8988T (cell line): ENCODE measurements at regions not wholly inside any gene's neighbourhood (a gene's known extent, or its start where the extent isn't known, plus 50 kb on each side); places are given as distances from the start of the nearest gene placed in this dataset.
"Not testable (repeated sequence)": the region's sequence is repeated elsewhere in the genome, so short reads cannot be mapped to it uniquely, and the experiment has no call there.

Experiments
- DNase-seq: peaks from one replicate; pipeline ENCODE4 v3.0.0; 2011

DNA sequence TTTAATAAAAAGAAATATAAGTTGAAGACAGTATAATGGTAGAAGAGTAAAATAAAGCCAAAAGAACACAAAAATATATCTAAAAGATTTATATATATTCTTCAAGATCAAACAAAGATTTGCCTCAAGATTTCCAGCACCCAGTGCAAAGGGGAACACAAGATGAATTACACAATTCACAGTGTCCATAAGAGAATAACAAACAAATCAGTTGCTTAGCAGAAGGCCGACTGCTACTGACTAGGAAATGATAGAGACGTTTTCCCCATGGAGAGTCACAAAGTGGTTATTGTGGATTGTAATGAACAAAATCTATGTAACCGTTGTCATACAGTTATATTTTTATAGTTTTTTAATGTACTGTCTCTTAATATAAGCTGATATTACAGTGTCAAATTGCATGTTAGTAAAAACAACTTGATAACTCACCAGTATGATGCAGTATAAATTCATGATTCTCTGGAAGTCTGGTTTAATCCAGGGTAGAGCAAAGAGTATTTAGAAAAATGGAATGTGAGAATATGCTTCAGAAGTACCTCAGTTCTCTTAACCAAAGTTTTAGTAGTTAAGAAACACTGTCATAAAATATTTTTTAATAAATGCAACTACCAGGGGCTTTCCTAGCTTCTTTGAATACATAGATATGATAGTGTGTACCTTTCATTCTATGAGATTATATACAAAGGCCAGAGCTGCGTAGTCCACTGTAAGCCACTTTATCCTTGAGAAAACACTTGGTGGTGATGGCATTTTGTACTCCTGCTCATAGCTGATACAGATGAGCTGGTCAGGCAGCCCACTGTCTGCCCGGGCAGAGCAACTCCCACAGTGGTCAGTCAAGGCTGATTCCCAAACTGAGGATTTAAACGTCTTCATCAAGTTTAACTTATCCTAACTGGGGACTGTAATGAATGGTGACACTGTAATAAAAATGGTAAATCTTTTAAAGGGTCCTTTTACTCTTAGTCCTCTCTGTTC, 180.5 kb upstream of the DTNA start:
- DNase-seq, result no peak

DNA sequence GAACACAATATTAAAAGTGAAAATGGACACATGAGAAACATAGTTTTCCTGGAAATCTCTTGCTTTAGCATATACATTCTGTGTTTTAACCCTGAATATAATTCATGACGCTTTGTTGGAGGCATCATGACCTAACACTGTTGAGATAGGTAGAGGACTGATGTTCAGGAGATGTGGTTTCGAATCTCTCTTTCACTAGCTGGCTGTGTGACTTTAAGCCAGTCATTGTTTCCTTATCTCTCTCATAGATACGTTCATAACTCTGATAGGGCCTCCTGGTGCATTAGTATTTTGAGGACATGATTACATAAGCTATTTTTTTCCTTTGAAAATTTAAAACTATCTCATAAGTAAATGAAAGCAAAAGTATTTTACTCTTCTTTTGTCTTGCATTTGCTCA, 179.0 kb upstream of the DTNA start:
- DNase-seq, result no peak

DNA sequence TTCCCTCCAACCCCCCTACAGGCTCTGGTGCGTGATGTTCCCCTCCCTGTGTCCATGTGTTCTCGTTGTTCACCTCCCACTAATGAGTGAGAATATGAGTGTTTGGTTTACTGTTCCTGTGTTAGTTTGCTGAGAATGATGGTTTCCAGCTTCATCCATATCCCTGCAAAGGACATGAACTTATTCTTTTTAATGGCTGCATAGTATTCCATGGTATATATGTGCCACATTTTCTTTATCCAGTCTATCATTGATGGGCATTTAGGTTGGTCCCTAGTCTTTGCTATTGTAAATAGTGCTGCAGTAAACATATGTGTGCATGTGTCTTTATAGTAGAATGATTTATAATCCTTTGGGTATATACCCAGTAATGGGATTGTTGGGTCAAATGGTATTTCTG, 175.5 kb upstream of the DTNA start:
- DNase-seq, result not testable (repeated sequence)

DNA sequence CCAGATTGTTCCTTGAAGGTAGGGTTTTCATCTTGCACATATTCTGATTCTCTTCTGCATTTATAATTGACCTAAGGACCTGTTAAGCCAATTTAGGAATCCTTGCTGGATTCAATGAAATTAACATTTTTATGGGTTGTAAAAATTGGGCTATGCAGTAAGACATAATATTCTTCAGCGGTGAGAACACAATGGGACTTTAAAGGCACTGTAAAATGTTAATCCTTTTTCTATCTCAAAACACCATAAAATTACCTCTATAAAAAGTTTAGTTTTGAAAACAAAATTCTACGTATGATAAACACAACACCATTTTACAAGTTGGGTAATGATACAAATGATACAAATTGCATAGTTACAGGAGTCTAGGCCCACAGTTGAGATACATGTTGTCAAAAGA, 169.2 kb upstream of the DTNA start:
- DNase-seq, result no peak

DNA sequence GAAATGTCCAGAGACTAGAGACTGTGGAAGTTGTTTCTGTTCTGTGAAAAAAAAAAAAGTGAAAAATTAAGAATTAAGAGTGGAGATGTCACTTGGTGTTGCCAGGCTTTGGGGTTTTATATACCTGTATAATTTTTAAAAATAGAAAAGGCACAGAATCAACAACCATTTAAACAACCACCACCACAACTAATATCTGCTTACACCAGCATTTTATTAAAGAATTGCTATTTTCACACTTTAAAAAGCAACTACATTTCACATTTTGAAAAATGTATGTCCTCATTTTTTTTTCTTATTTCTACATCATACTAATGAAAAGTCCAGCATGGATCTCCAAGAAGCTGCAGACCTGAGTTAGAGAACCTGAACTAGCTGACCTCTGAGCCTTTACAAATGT, 167.5 kb upstream of the DTNA start:
- no peak for DNase-seq

DNA sequence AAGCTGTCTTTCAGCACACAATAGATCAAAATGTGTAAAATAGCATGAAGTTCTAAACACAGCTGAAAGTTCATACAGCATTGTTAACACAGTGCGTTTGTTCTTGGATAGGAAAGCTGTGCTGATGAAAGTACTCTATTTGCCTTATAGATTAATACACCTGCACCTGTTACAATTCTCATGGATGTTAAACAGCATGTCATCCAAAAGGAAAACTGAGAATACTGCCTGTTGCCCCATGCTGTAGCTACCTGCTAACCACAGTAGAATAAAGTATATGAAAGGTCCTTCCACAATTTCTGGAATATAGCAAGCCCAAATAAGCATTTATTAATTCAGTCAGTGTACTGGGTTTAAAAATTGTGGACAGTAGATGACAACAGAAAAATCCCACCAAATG, 166.7 kb upstream of the DTNA start:
- no peak for DNase-seq

DNA sequence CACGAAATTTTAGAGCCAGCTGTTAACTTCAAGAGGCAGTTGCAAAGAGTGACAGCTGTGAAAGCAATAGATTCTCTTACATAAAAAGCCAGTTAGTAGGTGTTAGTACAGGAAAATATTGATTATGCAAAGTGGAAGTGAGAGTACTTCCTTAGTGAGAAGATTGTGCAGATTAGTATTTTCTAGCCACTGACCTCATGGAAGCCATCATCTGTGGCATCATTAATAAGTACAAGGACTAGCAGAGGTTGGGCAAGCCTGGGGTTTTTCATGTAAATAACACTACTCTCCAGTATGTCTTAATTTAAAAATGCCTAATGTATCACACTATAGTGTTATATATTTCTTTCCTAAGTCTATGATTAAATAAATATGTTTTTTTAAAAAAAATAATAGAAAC, 166.2 kb upstream of the DTNA start:
- no peak for DNase-seq

DNA sequence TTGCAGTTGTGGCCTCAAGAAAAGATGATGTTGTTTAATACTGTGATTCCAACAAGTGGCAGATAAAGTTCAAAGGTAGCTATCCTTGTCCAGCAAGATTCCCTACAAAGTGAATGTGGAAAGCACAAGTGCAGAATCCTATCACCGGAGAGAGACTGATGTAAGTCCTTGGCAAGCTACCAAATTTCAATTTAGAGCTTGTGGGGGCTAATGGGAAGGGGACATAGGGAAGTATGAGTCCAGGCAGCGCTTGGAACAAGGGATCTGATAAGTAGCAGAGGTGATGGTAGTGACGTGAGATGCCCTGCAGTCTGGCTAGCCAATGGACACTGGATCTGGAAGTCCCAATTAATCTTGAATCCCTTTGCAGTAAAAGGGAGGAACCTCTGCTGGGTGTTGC, 165.2 kb upstream of the DTNA start:
- DNase-seq, result no peak

DNA sequence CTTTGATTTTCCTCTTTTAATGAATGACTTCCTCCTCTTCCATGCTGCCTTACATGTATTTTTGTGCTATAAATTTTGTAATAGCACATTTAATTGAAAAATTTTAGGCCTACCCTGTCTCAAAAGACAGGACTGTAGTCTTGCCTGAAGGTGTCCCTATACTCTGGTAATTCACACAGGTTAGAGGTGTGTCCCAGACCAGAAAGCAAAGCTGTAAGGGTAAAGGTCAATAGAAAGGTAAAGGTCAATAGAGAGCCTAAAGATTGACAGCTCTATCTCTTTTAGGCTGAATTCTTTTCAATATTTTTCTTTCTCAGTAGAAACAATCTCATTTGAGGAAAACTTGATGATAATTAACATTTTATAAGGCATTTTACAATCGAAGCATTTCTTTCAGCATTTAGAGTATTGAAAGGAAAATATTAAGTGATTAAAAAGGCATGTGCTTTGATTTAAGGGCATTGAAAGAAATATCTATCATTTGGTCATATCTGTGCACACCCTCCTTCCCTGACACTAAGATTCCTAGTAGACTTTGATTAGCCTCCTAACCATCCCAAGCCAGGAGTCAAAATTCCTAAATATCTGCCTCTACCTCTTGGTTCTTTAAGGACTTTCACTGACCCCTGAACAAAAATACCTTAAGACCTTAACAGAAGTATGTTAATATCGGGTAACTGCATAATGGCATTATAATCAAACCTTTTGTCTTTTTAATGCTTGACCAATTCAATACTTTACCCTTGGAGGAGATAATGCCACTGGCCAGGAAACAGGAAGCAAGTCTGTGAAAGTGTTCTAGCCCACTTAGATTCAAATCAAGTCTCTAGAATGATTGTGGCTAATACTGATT, 161.8 kb upstream of the DTNA start:
- DNase-seq, result no peak

DNA sequence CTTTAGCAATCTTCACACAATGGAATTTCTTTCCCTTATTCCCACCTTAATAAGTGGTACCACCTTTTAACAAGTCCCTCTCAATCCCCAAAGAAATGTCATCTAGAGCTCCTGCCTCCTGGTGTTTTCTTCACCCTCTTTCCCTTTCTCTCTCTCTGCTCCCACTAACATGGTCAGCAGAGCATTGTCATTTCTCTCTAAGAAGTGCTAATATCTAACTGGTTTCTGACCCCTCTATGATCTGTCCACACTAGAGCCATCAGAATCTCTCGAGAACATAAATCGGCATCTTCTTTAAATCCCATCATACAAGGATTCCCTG, 161.2 kb upstream of the DTNA start:
- no peak for DNase-seq

DNA sequence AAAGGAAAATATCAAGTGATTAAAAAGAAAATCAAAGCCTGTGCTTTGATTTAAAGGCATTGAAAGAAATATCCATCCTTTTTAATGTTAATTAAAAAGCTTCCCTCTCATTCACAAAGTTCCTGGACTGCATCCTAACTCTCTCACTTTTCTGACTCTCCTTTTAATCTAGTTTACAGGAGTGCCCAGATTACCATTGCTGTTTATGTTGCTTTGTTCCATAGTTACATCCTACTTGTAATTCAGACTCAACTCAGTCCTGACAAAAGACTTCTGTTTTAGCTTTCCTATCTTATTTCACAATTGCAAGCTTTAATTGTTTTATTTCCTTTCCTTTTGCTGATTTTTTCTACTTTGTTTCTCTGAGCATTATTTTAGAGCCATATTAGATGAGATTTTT, 160.7 kb upstream of the DTNA start:
- DNase-seq, result no peak

DNA sequence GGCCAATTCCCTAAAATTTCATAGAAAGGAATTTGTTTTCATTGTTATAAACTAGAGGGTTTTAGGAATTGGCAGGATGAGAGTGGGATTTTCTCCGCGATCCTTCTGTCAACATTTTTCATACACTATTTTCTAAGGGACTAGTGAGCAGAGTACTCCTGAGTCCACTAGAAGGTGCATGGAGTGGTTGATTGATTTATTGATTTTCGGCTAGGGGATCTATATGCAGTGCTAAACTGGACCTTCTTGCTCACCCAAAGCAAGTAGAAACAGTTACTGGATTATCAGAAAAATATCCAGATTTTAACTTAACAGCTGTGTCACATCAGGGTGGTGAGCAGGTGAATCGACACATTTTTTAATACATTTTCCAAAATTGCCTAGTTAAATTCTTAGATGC, 159.9 kb upstream of the DTNA start:
- no peak for DNase-seq

DNA sequence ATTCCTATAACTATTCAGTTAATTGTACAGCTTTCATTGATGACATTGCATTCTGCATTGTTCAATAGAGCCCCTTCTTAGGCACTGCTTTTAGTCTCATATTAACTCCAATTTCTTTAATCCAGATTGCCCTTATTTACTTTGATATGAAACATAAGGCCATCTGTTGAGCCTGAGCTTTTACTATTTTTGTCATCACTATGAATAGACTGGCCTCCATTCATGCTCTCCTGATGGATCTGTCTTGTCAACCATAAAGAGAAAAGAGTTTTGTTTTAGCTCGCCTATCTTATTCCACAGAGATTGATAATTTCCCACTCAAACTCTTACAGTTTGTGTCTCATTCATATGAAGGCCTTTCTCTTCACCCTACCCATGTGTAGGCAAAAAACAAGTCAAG, 159.2 kb upstream of the DTNA start:
- DNase-seq, result no peak

DNA sequence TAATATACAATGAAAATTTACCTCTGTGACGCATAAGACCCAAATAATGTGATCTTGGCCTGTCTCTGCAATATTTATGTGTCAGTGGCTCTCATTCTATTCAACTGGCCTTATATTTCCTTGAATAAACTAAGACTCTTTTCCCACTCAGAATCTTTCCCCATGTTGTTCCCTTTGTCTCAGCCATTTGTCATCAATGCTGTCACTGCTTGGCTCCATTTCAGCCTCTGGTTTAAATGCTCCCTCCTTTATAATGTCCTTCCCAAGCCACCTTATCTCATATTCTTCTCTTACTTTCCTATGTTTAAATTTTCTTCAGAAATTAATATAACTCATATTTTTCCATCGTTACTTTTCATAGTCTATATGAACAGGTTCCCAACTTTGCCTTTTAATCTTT, 158.3 kb upstream of the DTNA start:
- DNase-seq, result no peak

DNA sequence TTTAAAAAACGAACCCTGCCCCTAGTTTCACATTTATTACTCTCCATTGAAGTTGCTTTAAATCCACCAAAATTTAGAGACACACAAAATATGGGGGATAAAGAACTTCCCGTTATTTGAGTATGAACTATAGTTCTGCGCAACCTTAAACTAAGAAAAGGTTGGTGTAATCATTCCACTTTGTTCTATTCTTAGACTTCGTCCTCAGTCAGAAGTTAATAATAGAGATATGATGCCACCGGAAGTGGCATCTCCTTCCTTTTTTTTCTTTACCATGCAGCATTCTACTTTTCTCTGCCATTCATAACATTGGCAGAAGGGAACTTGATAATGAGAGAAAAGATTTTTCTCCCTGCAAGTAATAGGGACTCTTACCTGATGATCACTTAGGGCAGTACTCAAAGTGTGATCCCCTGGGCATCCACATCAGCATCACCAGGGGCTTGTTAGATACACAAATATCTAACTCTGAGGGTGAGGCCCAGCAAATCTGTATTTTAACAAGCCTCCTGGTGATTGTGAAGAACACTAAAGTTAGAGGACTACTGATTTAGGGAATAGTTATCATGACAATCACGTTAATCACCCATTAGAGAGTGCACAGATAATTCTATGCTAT, 147.7 kb upstream of the DTNA start:
- DNase-seq, result no peak

DNA sequence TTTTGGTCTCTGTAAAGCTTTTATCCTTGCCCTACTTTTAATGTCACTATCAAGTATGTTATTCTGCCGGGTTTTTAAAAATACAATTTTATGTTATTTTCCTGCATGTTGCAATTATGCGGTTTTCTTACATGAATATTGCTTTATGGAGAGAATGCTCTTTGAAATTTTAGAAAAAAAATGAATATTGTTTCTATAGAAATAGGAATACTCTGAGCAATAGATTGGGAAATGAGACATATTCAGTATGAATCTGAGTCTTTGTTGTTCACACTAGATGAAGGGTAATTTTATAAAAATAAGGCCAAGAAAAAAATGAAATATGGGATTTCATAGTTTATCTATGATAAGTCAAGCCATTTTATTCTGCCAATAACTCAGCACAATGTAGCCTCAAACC, 142.2 kb upstream of the DTNA start:
- no peak for DNase-seq

DNA sequence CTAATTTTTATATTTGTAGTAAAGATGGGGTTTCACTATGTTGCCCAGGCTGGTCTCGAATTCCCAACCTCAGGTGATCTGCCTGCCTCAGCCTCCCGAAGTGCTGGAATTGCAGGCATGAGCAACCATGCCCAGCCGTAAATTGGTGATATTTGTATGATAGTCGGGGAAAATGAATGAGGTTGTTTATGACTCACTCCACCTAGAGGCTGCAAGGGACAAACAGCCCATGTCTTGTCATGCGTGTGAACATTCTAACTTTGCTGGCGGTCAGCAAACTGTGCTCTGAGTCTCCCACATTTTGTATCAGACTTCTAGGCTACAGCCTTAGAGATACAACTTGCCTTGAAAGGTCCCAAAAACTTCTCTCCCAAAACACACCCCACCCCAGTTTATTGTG, 133.5 kb upstream of the DTNA start:
- DNase-seq, result no peak

DNA sequence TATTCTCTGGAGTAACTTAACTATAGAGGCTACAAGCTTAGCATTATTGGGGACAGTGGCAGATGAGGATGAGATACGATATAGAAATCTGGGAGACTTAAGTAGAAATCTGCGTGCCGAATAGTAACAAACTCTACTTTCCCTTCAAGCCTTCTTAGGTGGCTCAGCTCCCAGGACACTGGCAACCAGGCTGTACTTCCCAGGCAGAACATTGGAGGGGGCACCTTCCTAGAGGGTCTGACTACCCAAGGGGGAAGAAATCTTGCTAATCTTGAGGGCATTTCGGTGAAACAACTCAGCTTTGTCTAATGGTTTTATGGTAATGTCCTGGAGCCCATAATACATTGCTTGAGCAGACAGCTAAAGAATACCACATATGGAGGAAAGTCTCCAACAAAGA, 126.2 kb upstream of the DTNA start:
- no peak for DNase-seq

DNA sequence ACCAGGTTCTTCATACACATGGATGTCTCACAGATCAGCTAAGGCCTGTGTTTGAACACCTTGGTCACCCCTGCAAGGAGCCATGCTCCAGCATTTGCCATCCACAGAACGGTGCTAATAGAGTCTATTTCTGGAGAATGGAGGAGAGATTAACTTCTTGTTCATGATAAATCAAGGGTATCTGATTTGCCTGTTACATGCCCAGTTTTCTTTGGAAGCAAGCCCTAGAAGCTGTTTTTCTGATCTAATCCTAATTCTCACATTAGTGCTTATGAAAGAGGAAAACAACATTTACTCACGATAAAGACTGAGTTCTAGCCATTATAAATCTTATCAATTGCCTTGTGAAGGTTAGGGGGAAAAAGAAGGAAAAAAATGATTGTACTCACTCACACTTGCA, 119.6 kb upstream of the DTNA start:
- DNase-seq, result no peak

DNA sequence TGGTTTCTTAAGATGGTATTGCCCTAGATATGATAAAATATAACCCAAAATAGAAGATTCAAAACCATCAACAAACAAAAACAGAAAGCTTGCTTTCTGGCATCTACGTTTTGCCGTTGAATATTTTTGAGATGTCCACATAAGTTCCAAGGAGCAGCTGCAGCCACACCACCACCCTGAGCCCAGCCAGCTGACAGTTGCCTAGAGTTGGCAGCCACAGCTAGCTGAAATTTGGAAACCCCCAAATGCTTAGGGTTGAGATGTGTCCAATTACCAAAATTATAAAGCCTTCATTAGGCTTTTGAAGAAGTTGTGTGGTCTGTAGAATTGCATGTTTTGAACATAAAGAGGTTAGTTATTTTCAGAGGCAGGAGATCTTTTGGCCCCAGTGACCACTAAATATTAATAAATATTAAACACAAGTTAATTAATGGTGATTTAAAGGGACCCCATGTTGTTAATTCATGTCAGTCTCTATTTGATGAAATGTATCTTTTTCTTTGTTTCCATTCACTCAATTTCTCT, 118.1 kb upstream of the DTNA start:
- DNase-seq, result no peak

DNA sequence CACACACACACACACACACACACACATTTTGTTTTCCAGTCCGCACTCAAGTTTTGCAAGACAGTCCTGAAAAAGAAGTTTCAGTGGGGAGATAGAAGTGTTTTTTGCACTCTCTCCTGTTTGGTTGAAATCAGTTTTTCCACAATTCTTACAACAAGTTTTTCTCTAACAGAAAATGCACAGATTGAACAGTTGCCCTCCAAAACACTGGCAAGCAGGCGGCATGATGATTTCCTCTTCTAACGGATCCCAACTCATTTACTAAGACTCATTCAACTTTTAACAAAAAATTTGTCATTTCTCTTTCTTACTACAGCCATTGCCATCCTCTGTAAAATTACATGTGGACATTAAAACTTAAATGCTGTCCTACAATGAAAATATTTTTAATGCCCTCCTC, 117.6 kb upstream of the DTNA start:
- no peak for DNase-seq

DNA sequence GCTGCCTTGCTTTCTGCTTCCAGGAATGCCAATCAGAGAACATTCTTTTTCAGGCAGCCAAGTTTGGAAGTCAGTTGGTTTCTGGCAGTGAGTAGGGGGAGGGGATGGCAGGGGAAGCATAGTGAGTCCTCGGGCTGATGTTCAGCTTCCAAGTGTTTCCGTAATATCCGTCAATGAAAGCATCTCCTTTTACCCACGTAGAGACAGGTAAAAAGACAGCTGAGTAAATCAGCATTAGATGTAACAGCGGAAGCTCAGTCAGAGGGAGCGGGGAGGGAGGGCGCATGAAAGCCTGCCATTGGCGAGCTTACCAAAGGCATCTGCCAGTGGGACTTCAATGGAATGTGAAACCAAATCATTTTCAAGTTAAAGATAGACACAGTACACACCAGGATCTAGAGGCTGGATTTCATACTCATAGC, 117.1 kb upstream of the DTNA start:
- no peak for DNase-seq

DNA sequence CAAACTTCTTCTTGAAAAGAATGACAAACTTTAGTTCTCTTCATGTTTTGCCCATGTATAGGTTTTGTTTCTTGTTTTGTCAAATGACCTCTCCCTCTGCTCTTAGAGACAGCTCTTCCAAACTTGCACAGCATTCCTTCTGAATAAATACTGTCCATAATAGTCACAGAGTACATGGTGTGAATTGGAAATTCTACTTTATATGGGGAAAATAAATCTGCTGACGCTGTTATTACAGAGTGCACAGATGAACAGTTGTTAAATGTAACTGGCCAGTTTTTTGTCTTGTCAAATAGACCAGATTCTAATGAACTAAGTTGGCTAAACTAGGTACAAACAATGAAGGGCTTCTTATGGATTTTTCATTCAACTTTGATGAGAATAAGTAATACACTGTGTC, 115.8 kb upstream of the DTNA start:
- DNase-seq, result no peak

DNA sequence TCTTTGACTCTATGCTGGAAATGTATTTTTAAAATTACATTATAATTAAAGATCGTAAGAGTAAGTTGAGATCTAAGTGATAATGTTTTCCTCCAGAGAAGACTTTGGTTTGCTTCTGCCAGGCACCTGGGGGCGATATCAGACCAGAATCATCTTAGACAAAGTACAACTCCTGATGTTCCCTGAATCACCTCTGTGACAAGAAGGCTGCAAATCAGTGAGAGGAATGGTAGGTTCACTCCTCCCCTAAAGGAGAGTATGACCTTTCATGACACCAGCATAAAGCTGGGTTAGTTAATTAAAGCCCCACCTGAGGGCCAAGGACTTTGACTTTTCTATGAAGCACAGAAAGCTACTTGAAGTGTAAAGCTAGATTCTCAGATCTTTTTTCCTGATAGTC, 114.4 kb upstream of the DTNA start:
- no peak for DNase-seq
